ENCODE measurements at regions not wholly inside any gene's neighbourhood (a gene's known extent, or its start where the extent isn't known, plus 50 kb on each side); places are given as distances from the start of the nearest gene placed in this dataset.

GRCh38 chr7:46835556-46835955 is 746.4 kb downstream of the TNS3 start:
- no peak for FAIRE-seq
- CTCF ChIA-PET (ENCODE audit: partially characterized antibody), result no interaction called here

More at GRCh38 chr7:46835556-46835955, 746.4 kb downstream of the TNS3 start:
- Histone ChIP-seq H2AFZ (ENCODE audit: low read length) (no peak overlapping the region), H2BK5ac (ENCODE audit: low read depth, low read length) (no peak overlapping the region), H3K14ac (ENCODE audit: insufficient read length) (no peak overlapping the region), H3K79me1 (ENCODE audit: low read depth, low read length) (no peaks in the 10 kb centered on the region), H3K9me3 (ENCODE audit: insufficient read depth in 2 of 2, low read depth in 1 of 2, low read length in 1 of 2) (no peaks in the 10 kb centered on the region), H2AK5ac (ENCODE audit: low read depth, low read length) (no peak overlapping the region), H3K18ac (ENCODE audit: extremely low read depth, low read length) (no peak overlapping the region), H3K23me2 (ENCODE audit: low read depth, low read length) (no peaks in the 10 kb centered on the region), H3K4ac (replicated peaks; ENCODE audit: insufficient read length, low read depth, low read length) (no peak overlapping the region), H3K9ac (replicated peaks in 1 of 4; ENCODE audit: extremely low read depth in 1 of 4, low read depth in 3 of 4, low read length in 3 of 4) (no peak overlapping the region), H3K36me3 (ENCODE audit: control insufficient read depth in 2 of 4, insufficient read depth in 4 of 4, low read length in 3 of 4) (no peaks in the 10 kb centered on the region), H3K79me2 (ENCODE audit: control insufficient read depth in 1 of 2, insufficient read depth in 2 of 2, low read length in 2 of 2) (no peaks in the 10 kb centered on the region), H2BK120ac (replicated peaks; ENCODE audit: low read depth, low read length) (no peak overlapping the region), H2BK20ac (ENCODE audit: low read length) (no peak overlapping the region), H3K23ac (ENCODE audit: insufficient read length) (no peak overlapping the region), H3K27me3 (replicated peaks in 1 of 4; ENCODE audit: control insufficient read depth in 3 of 4, extremely low read depth in 1 of 4, insufficient read depth in 3 of 4, low read length in 3 of 4) (no peaks in the 10 kb centered on the region), H3K4me1 (replicated peaks in 1 of 4; ENCODE audit: control insufficient read depth in 3 of 4, insufficient read depth in 4 of 4, low read length in 3 of 4) (no peaks in the 10 kb centered on the region), H2BK12ac (ENCODE audit: low read depth, low read length) (no peak overlapping the region), H3K56ac (replicated peaks; ENCODE audit: insufficient read length, low read depth, low read length) (no peak overlapping the region), H3K27ac (ENCODE audit: low read depth, low read length) (no peak overlapping the region), H4K91ac (replicated peaks; ENCODE audit: insufficient read length, low read length) (no peak overlapping the region), H4K8ac (ENCODE audit: extremely low read depth, insufficient read depth, low read length) (no peak overlapping the region), H4K5ac (ENCODE audit: insufficient read length, low read depth, low read length) (no peak overlapping the region), H3K4me2 (ENCODE audit: insufficient read depth in 1 of 2, low read depth in 2 of 2, low read length in 2 of 2) (no peak overlapping the region), H4K20me1 (replicated peaks in 1 of 2; ENCODE audit: control insufficient read depth in 1 of 2, insufficient read depth in 2 of 2, low read length in 2 of 2) (no peaks in the 10 kb centered on the region), H3K4me3 (ENCODE audit: extremely low read depth in 1 of 4, insufficient read depth in 2 of 4, low read depth in 3 of 4, low read length in 4 of 4) (no peak overlapping the region), H2BK15ac (ENCODE audit: low read length) (no peak overlapping the region)
- 100% methylated on average over 2 of the region's 2 CpGs; no CpG with 5 or more reads in 1 of the 2 experiments for WGBS, 2 experiments (ENCODE audit: extremely low coverage in 1 of 2, insufficient coverage in 1 of 2, insufficient read length in 1 of 2, insufficient replicate concordance in 2 of 2, low coverage in 1 of 2, low lambda C conversion rate in 2 of 2, missing lambda C conversion rate in 1 of 2)
- POLR2A ChIA-PET (ENCODE audit: partially characterized antibody), result no interaction called here
- TF ChIP-seq KDM1A (IDR thresholded peaks at IDR 0.05; ENCODE audit: borderline replicate concordance, low read length), result no peak
- TF ChIP-seq, protein P1, sequence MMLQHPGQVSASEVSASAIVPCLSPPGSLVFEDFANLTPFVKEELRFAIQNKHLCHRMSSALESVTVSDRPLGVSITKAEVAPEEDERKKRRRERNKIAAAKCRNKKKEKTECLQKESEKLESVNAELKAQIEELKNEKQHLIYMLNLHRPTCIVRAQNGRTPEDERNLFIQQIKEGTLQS (IDR thresholded peaks at IDR 0.05; ENCODE audit: insufficient read depth, low read depth, low read length), result no peak
- no peak for TF ChIP-seq KDM4A (IDR thresholded peaks at IDR 0.05; ENCODE audit: low read depth, low read length, severe bottlenecking)
- no peak for TF ChIP-seq CHD2 (IDR thresholded peaks at IDR 0.05; ENCODE audit: low read length)
- TF ChIP-seq GTF2F1 (IDR thresholded peaks at IDR 0.05; ENCODE audit: borderline replicate concordance, low read depth, low read length), result no peak
- no peak for TF ChIP-seq POU5F1 (IDR thresholded peaks at IDR 0.05; ENCODE audit: low read depth, low read length)
- TF ChIP-seq NANOG (IDR thresholded peaks at IDR 0.05; ENCODE audit: insufficient read depth, low read depth, low read length, poor library complexity, severe bottlenecking), result no peak
- DNase-seq (ENCODE audit: low read depth in 1 of 2, low spot score in 2 of 2), result no peak

Measured in H1 (cell line).